ENCODE measurements at regions not wholly inside any gene's neighbourhood (a gene's known extent, or its start where the extent isn't known, plus 50 kb on each side); places are given as distances from the start of the nearest gene placed in this dataset.
"Not testable (repeated sequence)": the region's sequence is repeated elsewhere in the genome, so short reads cannot be mapped to it uniquely, and the experiment has no call there.

DNA sequence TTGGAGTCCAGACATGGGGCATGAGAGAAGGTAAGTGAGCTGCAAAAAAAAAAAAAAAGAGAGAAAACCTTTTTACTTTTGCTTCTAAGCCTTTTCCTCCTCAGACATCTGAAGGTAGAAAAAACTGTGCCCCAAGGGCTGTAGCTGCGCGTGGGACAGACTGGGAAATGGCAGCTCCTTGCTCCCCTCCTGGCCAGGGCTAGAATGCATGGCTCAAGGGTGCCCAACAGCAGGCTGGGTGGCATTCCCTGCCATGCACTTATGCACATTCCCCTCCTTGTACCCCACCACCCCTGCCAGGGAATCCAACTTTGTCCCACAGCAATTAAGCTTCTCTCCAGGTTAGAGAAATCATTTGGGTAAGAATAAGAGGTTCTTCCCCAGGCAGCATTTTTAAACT, 421.2 kb downstream of the TRAM1L1 start:
- DNase-seq (ENCODE audit: low spot score) = no peak

DNA sequence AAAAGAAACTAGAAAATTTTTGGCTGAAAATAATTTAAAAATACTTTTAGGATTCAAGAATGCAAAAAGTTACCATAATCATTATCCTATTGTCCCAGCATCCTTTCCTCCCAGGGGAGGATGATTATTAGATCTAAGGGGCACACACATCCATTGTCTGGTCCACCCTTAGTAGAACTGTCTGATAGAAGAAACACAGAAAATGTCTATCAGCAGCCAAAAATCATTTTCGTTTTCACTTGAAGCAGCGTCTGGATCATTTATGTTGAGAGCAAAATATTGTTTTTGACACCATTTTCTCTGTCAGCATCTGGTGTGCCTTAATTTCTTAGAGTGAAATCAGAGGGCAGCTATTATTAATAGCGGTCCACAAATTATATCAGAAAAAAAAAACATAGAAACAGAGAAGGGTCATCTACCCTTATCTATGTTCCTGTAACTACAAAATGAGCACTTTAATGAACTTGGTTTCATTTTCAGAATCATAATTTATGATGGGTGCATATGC, 446.3 kb downstream of the TRAM1L1 start:
- DNase-seq (ENCODE audit: low spot score) = no peak

DNA sequence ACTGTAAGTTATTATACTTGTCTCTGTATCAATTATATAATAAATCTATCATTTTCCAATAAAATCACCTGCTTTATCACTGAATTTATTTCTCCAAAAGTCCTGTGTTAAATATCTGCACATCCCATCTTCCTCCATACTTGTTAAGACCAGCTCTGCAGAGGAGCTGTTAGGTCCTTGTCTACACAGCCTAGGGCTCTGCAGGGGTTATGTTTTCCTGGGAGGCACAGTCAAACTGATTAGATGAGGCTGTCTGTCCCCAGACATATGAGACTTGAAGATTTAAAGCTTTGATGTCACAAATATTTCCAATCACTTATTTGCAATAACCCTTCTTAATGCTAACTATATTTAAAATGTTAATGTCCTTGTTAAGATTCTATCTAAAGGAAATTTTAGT, 446.8 kb downstream of the TRAM1L1 start:
- DNase-seq (ENCODE audit: low spot score) = no peak

DNA sequence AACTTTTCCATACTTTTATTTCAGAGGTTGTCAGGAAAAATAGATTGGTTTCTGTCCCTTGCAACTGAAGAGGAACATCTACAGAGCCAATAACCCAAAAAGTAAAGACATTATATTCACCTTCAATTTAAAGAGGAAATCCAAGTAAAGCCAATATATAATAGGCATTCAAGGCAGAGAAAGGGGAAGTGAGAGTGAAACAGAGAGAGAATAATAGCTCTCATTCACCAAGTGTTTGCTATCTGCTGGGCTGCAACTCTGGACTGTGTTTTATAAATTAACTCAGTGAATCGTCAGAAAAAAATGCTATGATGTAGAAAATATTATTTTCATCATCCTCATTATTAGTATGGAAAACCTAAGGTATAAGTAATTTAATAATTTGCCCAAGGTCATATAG, 448.5 kb downstream of the TRAM1L1 start:
- DNase-seq (ENCODE audit: low spot score) = no peak

DNA sequence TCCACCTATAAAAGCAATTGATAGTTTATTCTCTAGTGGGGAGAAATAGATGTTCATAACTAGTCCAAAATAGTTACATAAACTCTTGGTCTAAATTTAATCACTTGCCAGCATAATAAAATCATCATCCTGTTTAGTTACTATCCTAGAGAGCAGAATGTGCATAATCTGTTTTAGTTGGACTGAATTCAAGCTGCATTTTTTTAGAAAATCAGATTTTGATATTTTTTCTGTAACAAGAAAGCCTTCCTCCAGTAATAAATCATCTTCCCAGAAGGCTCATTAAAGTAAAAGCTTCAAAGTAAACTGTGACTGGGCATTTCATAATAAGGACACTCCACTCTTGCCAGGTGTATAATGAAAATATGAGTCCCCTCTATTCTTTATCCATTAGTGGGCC, 453.1 kb downstream of the TRAM1L1 start:
- no peak for DNase-seq (ENCODE audit: low spot score)

DNA sequence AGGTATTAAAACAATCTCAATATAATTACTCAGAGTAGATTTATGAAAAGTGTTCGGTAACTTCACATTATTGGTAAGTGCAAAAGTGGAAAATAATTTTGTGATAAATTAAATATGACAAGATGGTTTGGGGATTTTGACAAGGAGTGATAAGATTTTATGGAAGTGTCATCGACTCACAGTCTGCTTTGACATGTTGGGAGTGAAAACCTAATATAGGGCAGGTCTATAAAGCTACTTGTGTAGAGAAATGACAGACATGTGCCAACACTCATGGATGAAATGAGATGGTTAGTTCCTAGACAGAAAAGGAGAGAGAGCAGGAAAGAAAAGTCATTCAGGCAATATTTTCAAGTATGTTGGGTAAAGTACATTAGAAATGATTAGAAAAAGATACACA, 456.8 kb downstream of the TRAM1L1 start:
- no peak for DNase-seq (ENCODE audit: low spot score)

DNA sequence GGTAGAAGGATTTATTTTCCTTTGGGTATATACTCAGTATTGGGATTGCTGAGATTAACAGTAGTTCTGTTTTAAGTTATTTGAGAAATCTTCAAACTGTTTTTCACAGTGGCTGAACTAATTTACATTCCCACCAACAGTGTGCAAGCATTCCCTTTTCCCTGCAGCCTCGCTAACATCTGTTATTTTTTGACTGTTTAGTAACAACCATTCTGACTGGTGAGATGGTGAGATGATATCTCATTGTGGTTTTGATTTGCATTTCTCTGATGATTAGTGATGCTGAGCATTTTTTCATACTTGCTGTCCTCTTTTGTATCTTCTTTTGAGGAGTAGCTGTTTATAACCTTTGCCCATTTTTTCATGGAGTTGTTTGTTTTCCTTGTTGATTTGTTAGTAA, 457.8 kb downstream of the TRAM1L1 start:
- DNase-seq (ENCODE audit: low spot score) = no peak

DNA sequence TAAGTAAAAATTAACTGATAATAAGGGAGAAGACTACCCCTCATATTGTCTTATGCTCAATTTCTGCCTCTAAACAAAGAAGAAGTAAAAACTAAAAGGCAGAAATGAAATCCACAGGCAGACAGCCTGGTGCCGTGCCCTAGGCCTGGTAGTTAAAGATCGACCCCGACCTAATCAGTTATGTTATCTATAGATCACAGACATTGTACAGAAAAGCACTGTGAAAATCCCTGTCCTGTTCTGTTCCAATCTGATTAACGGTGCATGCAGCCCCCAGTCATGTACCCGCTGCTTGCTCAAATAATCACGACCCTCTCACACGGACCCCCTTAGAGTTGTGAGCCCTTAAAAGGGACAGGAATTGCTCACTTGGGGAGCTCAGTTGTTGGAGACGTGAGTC, 465.9 kb downstream of the TRAM1L1 start:
- DNase-seq (ENCODE audit: low spot score) = not testable (repeated sequence)

DNA sequence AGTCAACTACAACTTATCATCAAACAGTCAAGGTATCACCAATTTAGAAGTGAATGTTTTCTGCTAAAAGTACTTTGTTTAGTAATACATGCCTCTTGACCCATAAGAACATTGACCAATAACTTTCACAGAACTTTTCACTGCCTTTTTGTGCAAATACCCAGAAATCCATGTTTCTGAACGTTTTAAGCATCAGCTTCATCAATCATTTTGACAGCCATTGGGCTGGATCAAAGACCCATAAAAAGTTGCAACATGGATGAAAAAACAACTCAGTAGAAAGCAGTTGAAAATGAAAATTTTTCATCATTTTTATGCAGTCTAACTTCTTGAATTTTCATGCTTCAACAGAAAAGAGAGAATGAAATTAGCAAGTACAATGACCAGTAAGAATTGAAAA, 466.7 kb downstream of the TRAM1L1 start:
- no peak for DNase-seq (ENCODE audit: low spot score)

DNA sequence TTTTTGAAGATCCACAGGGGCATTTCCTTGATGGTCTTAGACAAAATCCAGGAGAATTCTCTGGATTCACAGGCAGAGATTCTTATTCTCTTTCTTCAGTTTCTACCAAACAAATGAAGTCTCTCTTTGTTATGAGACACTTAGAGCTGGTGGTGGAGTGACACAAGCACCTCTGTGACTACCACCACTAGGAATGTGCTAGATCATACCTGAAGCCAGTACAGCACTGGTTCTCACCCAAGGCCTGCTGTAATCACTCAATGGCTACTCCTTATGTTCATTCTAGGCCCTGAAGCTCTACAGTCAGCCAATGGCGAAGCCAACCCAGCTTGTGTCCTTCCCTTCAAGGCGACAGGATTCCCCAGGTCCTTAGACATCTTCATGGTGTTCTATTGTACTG, 482.3 kb downstream of the TRAM1L1 start:
- peak; percentile 1 for DNase-seq (ENCODE audit: low spot score)

DNA sequence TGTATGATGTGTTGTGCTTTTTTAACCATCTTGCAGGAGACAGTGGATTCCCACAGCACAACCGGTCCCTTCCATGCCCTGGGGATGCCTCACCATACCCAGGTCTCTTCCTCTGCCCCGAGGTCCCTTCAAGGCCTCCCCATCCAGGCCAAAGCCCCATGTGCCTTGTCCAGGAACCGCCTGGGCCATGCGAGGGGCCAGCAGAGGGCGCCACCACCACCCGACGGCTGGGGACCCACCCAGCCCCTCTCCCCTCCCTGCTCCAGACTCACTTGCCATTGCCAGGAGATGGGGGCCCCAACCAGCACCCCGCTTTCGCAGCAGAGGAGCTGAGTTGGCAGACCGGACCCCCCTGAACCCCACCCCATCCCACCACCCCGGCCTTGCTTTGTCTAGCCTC, 485.5 kb downstream of the TRAM1L1 start:
- DNase-seq (ENCODE audit: low spot score) = no peak

DNA sequence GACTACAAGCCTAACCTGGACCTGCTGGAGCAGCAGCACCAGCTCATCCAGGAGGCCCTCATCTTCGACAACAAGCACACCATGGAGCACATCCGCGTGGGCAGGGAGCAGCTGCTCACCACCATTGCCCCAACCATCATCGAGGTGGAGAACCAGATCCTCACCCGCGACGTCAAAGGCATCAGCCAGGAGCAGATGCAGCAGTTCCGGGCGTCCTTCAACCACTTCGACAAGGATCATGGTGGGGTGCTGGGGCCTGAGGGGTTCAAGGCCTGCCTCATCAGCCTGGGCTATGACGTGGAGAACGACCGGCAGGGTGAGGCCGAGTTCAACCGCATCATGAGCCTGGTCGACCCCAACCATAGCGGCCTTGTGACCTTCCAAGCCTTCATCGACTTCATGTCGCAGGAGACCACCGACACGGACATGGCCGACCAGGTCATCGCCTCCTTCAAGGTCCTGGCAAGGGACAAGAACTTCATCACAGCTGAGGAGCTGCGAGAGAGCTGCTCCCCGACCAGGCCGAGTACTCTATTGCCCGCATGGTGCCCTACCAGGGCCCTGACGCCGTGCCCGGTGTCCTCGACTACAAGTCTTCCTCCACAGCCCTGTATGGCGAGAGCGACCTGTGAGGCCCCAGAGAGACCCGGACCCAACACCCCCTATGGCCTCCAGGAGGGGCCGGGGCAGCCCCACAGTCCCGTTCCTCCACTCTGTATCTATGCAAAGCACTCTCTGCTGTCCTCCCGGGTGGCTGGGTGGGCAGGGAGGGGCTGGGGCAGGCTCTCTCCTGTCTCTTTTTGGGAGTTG, 486.2 kb downstream of the TRAM1L1 start:
- DNase-seq (ENCODE audit: low spot score) = no peak

DNA sequence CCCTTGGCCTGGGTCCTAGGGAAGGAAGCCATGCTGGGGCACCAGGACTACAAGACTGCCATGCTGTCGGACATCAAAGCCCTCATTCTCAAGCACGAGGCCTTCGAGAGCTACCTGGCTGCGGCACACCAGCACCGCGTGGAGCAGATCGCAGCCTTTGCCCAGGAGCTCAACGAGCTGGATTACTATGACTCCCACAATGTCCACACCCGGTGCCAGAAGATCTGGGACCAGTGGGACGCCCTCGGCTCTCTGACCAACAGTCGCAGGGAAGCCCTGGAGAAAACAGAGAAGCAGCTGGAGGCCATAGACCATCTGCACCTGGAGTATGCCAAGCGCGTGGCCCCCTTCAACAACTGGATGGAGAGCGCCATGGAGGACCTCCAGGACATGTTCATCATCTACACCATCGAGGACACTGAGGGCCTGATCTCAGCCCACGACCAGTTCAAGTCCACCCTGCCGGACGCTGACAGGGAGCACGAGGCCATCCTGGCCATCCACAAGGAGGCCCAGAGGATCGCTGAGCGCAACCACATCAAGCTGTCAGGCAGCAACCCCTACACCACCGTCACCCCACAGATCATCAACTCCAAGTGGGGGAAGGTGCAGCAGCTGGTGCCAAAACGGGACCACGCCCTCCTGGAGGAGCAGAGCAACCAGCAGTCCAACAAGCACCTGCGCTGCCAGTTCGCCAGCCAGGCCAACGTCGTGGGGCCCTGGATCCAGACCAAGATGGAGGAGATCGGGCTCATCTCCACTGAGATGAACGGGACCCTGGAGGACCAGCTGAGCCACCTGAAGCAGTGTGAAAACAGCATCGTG, 487.0 kb downstream of the TRAM1L1 start:
- no peak for DNase-seq (ENCODE audit: low spot score)

DNA sequence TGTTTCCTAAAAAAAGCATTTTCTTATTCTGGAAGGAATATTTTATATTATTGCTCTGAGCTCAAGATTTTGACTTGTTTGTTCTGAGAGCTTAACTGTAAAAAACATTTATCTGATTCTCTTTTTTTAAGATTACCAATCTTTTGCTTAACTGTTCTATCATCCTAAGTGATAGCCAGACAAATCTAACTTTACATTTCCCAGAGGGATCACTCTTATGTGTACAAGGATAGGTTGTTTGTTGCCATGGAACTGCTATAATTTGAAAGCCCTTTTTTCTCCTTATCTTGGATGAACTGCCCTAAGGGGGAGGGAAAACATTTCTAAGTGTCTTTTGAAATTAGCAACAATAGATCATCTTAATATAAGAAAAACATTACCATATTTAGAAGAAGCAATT, 494.7 kb downstream of the TRAM1L1 start:
- DNase-seq (ENCODE audit: low spot score) = no peak

DNA sequence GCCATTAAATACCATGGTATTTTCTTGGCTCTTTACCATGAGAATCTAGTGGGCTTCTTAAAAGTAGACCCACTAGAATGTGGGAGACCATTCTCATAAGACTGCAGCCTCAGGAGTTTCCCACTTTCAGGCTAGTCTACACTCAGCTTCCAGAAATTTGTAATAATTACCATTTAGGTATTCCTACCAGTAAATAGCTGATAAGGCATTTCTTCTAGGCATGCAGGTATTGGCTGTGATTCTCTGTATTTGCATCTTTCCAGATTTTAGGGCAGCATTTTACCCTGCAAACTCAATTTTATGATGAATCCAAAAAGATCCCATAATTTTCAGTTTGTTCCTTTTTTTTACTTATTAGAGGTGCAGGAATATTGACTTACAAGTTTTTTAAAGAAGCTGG, 496.6 kb downstream of the TRAM1L1 start:
- DNase-seq (ENCODE audit: low spot score) = no peak

DNA sequence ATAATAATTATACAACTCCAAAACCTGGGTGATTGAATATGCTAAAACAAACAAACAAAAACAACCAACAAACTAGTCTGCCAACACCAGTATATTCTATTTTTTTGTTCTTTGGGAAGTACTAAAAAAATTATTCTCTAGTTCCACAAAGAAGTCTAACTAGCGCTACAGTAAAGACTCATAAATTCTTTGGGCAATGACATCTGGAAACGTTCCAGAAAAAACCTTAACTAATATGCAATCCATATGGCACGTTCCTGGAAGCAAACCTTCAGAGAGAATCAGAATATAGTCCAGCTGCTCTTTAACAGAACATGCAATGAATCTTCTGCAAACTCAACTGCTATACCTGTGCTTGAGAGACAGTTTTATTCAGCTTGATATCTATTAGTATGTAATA, 500.1 kb downstream of the TRAM1L1 start:
- no peak for DNase-seq (ENCODE audit: low spot score)

DNA sequence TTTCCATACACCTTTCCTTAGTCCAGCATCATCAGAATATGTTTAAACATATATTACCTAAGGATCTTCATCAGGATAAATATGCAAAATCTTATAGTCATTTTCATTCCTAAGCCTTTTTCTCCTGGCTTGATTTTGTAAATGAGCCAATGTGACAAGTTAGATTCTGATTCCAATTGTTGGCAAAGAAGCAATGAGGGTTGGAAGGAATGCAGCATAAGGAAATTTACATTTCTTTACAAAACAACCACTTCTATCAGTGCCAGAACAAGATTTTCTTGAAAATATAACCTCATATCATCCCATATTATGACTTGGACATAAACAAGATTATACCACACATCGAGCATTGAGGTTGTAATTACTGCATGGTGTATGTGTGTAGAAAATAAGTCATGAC, 508.1 kb downstream of the TRAM1L1 start:
- no peak for DNase-seq (ENCODE audit: low spot score)

DNA sequence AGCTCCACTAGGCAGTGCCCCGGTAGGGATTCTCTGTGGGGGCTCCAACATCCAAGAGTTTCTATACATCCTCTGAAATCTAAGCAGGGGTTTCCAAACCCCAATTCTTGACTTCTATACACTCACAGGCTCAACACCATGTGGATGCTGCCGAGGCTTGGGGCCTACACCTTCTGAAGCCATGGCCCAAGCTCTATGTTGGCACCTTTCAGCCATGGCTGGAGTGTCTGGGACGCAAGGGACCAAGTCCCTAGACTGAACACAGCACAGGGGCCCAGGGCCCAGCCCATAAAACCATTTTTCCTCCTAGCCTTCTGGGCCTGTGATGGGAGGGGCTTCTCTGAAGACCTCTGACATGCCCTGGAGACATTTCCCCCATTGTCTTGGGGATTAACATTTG, 511.8 kb downstream of the TRAM1L1 start:
- no peak for DNase-seq (ENCODE audit: low spot score)

DNA sequence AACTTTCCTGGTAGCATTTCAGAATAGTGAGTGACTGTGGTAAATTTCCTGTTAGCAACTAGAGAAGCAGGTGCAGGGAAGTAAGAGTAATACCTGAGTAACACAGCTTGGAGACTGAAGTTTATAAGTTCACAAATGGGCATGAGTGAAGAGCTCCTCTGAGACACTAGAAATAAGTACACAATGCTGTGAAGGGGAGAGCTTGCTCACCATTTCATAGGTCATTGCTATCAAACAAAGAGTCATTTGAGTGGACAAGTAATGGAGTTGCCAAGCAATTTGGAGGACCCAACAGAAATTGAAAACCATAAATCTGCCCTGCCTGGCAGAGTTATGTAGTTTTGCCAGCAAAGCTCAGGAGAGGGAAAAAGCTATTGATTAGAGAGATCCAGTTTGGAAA, 523.6 kb downstream of the TRAM1L1 start:
- DNase-seq (ENCODE audit: low spot score) = no peak

DNA sequence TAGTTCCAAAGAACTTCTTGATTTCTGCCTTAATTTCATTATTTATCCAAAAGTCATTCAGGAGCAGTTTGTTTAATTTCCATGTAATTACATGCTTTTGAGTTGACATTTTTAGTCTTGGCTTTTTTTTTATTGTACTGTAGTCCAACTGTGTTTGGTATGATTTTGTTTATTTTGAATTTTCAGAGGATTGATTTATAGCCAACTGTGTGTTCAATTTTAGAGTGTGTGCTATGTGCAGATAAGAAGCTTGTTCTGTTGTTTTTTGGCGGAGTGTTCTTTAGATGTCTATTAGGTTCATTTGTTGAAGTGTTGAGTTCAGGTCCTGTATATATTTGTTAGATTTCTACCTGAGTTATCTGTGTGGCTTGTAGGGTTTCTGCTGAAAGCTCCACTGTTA, 533.6 kb downstream of the TRAM1L1 start:
- no peak for DNase-seq (ENCODE audit: low spot score)

DNA sequence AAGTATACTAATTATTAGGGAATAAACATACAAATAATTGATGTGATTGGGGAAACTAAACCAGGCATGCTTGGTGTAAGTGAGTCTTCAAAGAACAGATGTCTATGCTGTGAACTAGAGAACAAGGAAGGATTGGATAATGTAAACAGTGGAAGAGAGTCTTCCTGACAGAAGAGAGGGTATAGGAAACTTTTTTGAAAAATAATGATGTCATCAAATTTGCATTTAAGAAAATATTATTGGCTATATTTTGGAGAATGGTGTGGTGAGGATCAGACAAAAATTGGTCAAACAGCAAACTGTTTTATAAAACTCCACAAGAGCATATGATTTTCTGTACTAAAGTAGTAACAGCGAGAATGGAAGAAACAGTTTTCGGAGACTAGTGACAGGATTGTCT, 537.7 kb downstream of the TRAM1L1 start:
- no peak for DNase-seq (ENCODE audit: low spot score)

DNA sequence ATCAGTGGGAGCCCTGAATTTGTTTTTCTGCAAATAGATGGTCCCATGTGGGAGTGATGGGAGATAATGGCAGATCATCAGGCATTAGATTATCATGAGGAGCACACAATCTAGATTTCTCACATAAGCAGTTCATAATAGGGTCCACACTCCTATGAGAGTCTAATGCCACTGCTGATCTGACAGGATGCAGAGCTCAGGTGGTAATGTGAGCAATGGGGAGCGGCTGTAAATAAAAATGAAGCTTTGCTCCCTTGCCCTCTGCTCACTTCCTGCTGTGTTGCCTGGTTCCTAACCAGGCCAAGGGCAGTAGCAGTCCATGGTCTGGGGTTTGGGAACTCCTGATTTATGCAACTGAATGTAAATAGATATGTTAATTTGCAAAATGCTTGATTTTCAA, 538.6 kb downstream of the TRAM1L1 start:
- no peak for DNase-seq (ENCODE audit: low spot score)

DNA sequence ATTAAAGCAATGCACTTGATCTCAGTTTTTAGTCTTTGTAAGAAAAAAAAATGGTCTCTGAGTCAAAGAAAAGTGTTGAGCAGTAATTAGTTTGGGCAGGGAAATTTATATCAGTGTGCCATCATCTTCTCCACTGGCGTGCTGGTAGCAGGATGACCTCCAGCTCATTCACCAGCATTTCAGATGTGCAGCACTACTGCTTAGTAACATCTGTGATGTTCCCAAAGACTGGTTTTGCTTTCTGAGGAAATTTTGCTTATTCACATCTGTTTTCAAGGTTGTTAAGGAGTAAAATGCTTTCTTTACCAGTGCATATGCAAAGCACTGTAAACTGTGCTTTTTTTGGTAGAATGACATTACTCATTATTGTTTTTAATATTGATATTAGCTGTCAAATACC, 540.4 kb downstream of the TRAM1L1 start:
- DNase-seq (ENCODE audit: low spot score) = no peak
